CD4-positive, alpha-beta T cell treated with Interleukin-17A for 4 hours (primary cell): ENCODE measurements at regions not wholly inside any gene's neighbourhood (a gene's known extent, or its start where the extent isn't known, plus 50 kb on each side); places are given as distances from the start of the nearest gene placed in this dataset.

Experiments used
- DNase-seq: peaks from one replicate; pipeline ENCODE4 v3.0.0-alpha.2; 2020; ENCODE audit warnings: mixed read lengths

- no peak for DNase-seq
Measured at GRCh38 chr5:52690236-52690768, 97.4 kb upstream of the ITGA1 start.

- DNase-seq: no peak
Measured at GRCh38 chr5:52692039-52692438, 95.7 kb upstream of the ITGA1 start.

GRCh38 chr5:52692606-52693005, 95.1 kb upstream of the ITGA1 start:
- no peak for DNase-seq

GRCh38 chr5:52693280-52693679, 94.4 kb upstream of the ITGA1 start:
- peak; percentile 59 for DNase-seq

GRCh38 chr5:52693836-52694235, 93.9 kb upstream of the ITGA1 start:
- no peak for DNase-seq

- no peak for DNase-seq
Measured at GRCh38 chr5:52694648-52695047, 93.1 kb upstream of the ITGA1 start.

- DNase-seq: no peak
Measured at GRCh38 chr5:52702877-52703276, 84.8 kb upstream of the ITGA1 start.

- DNase-seq: no peak
Measured at GRCh38 chr5:52703321-52703720, 84.4 kb upstream of the ITGA1 start.

- DNase-seq: no peak
Measured at GRCh38 chr5:52705720-52706119, 82.0 kb upstream of the ITGA1 start.

- DNase-seq: no peak
Measured at GRCh38 chr5:52706775-52707174, 80.9 kb upstream of the ITGA1 start.

GRCh38 chr5:52707616-52708015, 80.1 kb upstream of the ITGA1 start:
- no peak for DNase-seq

GRCh38 chr5:52708463-52708862, 79.3 kb upstream of the ITGA1 start:
- no peak for DNase-seq

- peak; percentile 8 for DNase-seq
Measured at GRCh38 chr5:52709167-52709925, 78.4 kb upstream of the ITGA1 start.

GRCh38 chr5:52710310-52710971, 77.3 kb upstream of the ITGA1 start:
- no peak for DNase-seq

- DNase-seq: no peak
Measured at GRCh38 chr5:52710972-52711596, 76.6 kb upstream of the ITGA1 start.

GRCh38 chr5:52712354-52712753, 75.4 kb upstream of the ITGA1 start:
- no peak for DNase-seq

- DNase-seq: peak; percentile 79
Measured at GRCh38 chr5:52725065-52725746, 62.5 kb upstream of the ITGA1 start.

GRCh38 chr5:52725808-52726207, 61.9 kb upstream of the ITGA1 start:
- DNase-seq: peak; percentile 35

- no peak for DNase-seq
Measured at GRCh38 chr5:52727020-52727419, 60.7 kb upstream of the ITGA1 start.

- no peak for DNase-seq
Measured at GRCh38 chr5:52727576-52727975, 60.1 kb upstream of the ITGA1 start.

- DNase-seq: no peak
Measured at GRCh38 chr5:52728224-52728623, 59.5 kb upstream of the ITGA1 start.

- no peak for DNase-seq
Measured at GRCh38 chr5:52728686-52729085, 59.0 kb upstream of the ITGA1 start.
